ENCODE measurements at regions not wholly inside any gene's neighbourhood (a gene's known extent, or its start where the extent isn't known, plus 50 kb on each side); places are given as distances from the start of the nearest gene placed in this dataset.

DNA sequence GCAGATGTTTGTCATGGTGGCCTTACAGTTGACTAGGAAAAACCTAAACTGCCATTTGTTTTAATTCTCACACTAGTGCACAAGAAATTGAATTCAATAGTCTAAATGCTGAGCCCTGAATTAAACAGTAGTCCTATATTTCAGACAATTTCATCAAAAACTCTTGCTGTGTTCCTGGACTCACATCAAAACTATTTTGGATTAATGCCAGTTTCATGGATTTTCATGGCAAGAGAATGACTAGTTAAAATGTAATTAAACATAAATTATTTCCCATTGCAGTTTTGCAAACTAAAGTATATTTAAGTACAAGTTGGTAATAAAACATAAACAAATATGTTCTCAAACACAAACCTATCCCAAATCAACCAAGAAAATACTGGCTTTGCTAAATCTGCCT, 468.0 kb upstream of the PRICKLE1 start:
- no peak overlapping the region for H3K4me3 ChIP-seq (ENCODE audit: control insufficient read depth in 2 of 3, extremely low read depth in 1 of 3, insufficient read depth in 2 of 3, low read depth in 1 of 3, low read length in 3 of 3)
- dilution Hi-C loops (cut with MboI; ENCODE audit: extremely low pct_ligation_motif_present, low sequenced_read_pairs), result no loop called here
- TF ChIP-seq, protein P1, sequence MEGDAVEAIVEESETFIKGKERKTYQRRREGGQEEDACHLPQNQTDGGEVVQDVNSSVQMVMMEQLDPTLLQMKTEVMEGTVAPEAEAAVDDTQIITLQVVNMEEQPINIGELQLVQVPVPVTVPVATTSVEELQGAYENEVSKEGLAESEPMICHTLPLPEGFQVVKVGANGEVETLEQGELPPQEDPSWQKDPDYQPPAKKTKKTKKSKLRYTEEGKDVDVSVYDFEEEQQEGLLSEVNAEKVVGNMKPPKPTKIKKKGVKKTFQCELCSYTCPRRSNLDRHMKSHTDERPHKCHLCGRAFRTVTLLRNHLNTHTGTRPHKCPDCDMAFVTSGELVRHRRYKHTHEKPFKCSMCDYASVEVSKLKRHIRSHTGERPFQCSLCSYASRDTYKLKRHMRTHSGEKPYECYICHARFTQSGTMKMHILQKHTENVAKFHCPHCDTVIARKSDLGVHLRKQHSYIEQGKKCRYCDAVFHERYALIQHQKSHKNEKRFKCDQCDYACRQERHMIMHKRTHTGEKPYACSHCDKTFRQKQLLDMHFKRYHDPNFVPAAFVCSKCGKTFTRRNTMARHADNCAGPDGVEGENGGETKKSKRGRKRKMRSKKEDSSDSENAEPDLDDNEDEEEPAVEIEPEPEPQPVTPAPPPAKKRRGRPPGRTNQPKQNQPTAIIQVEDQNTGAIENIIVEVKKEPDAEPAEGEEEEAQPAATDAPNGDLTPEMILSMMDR (optimal IDR thresholded peaks at IDR 0.05 in 1 of 3, IDR thresholded peaks at IDR 0.05 in 1 of 3, conservative IDR thresholded peaks at IDR 0.05 in 1 of 3; ENCODE audit: extremely low read depth in 1 of 3, insufficient read depth in 2 of 3, low read length in 3 of 3), result no peak
- no peak for TF ChIP-seq EZH2 (IDR thresholded peaks at IDR 0.05; ENCODE audit: low read length)
- H4K20me1 ChIP-seq (ENCODE audit: control insufficient read depth, extremely low read depth, insufficient read depth, low read length), result no peaks in the 10 kb centered on the region
- no peaks in the 10 kb centered on the region for H3K9me3 ChIP-seq (ENCODE audit: control insufficient read depth, low read depth, low read length)
- peaks cover 2% of the 10 kb centered on the region for H3K4me1 ChIP-seq (ENCODE audit: control insufficient read depth, extremely low read depth, insufficient read depth, low read length)
- H3K9me1 ChIP-seq (ENCODE audit: control insufficient read depth, extremely low read depth, insufficient read depth, low read length), result no peaks in the 10 kb centered on the region
- H2AFZ ChIP-seq (ENCODE audit: control insufficient read depth, low read length), result no peak overlapping the region
- no peaks in the 10 kb centered on the region for H3K36me3 ChIP-seq (ENCODE audit: control insufficient read depth in 2 of 2, extremely low read depth in 1 of 2, insufficient read depth in 2 of 2, low read length in 2 of 2)
- no peak for DNase-seq (ENCODE audit: low read depth, low spot score)
- no peak overlapping the region for H3K27ac ChIP-seq (ENCODE audit: control insufficient read depth, insufficient read depth, low read length)
- H3K9ac ChIP-seq (ENCODE audit: control insufficient read depth, extremely low read depth, insufficient read depth, low read length), result no peak overlapping the region
- no peaks in the 10 kb centered on the region for H3K27me3 ChIP-seq (ENCODE audit: control insufficient read depth, extremely low read depth, insufficient read depth, low read length)
- no peak for FAIRE-seq
- H3K4me2 ChIP-seq (ENCODE audit: control insufficient read depth, extremely low read depth, insufficient read depth, low read depth, low read length), result no peak overlapping the region
- H3K79me2 ChIP-seq (ENCODE audit: control insufficient read depth, insufficient read depth, low read length), result no peaks in the 10 kb centered on the region

DNA sequence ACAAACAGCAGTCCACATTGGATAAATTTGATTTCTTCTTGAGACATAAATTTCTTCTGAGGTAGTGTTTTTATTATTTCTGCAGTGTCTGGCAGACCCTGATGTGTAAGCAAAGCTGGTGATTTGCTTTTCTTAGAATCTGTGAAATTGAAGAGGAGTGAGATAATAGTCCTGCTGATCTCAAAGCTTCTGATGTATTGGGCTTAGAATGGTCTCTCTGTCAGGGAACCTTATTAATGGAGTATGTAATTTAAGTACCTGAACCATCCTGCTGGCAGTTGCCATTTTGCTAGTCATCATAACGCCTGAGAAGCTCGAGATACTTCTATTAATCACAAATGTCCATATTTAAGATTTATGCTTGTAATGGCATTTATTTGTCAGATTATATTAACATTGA, 464.5 kb upstream of the PRICKLE1 start:
- Histone ChIP-seq H3K27me3 (ENCODE audit: control insufficient read depth, extremely low read depth, insufficient read depth, low read length) (no peaks in the 10 kb centered on the region), H3K4me1 (ENCODE audit: control insufficient read depth, extremely low read depth, insufficient read depth, low read length) (peaks cover 2% of the 10 kb centered on the region), H3K9me3 (ENCODE audit: control insufficient read depth, low read depth, low read length) (no peaks in the 10 kb centered on the region), H4K20me1 (ENCODE audit: control insufficient read depth, extremely low read depth, insufficient read depth, low read length) (no peaks in the 10 kb centered on the region), H3K9me1 (ENCODE audit: control insufficient read depth, extremely low read depth, insufficient read depth, low read length) (no peaks in the 10 kb centered on the region), H2AFZ (ENCODE audit: control insufficient read depth, low read length) (no peak overlapping the region), H3K4me2 (ENCODE audit: control insufficient read depth, extremely low read depth, insufficient read depth, low read depth, low read length) (no peak overlapping the region), H3K79me2 (ENCODE audit: control insufficient read depth, insufficient read depth, low read length) (no peaks in the 10 kb centered on the region), H3K27ac (ENCODE audit: control insufficient read depth, insufficient read depth, low read length) (no peak overlapping the region), H3K4me3 (ENCODE audit: control insufficient read depth in 2 of 3, extremely low read depth in 1 of 3, insufficient read depth in 2 of 3, low read depth in 1 of 3, low read length in 3 of 3) (no peak overlapping the region), H3K36me3 (ENCODE audit: control insufficient read depth in 2 of 2, extremely low read depth in 1 of 2, insufficient read depth in 2 of 2, low read length in 2 of 2) (no peaks in the 10 kb centered on the region), H3K9ac (ENCODE audit: control insufficient read depth, extremely low read depth, insufficient read depth, low read length) (no peak overlapping the region)
- dilution Hi-C loops (cut with MboI; ENCODE audit: extremely low pct_ligation_motif_present, low sequenced_read_pairs), result no loop called here
- FAIRE-seq (no peak), DNase-seq (ENCODE audit: low read depth, low spot score) (no peak)
- TF ChIP-seq, protein P1 (optimal IDR thresholded peaks at IDR 0.05 in 1 of 3, IDR thresholded peaks at IDR 0.05 in 1 of 3, conservative IDR thresholded peaks at IDR 0.05 in 1 of 3; ENCODE audit: extremely low read depth in 1 of 3, insufficient read depth in 2 of 3, low read length in 3 of 3), result no peak
- no peak for TF ChIP-seq EZH2 (IDR thresholded peaks at IDR 0.05; ENCODE audit: low read length)

Measured in keratinocyte (primary cell).